ENCODE measurements at regions not wholly inside any gene's neighbourhood (a gene's known extent, or its start where the extent isn't known, plus 50 kb on each side); places are given as distances from the start of the nearest gene placed in this dataset.

DNA sequence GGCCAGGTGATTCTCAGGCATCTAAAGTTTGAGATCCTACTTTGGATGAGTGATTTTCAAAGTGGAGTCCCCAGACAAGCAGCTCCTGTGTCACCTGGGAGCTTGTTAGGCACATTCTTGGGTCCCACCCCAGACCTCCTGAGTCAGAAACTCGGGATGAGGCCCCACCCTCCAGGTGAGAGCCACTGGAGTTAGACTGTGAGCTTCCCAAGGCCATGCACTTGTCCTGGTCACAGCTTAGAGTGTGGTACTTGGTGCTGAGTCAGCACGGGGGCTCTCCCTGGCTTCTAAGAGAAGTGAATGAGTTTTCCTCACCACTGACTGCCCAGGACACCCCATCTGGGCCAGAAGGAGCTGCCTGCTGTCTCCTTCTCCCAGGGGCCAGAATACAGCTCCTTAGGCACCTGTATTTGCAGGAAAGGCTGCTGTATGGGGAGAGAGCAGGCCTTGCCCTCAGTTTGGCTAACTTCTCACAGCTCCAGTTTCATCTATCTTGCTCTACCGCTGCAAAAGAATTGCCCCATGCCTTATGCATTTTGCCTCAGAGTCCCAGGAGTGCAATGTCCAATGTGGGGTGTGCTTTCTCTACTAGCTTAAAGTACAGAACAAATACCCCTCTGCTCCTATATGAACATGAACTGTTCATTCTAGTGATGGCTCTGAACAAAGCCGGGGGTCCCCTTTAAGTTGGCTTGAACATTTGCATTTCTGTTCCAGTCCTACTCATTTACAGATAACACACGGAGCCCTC, 98.1 kb downstream of the PSMG1 start:
- TF ChIP-seq, protein P1, sequence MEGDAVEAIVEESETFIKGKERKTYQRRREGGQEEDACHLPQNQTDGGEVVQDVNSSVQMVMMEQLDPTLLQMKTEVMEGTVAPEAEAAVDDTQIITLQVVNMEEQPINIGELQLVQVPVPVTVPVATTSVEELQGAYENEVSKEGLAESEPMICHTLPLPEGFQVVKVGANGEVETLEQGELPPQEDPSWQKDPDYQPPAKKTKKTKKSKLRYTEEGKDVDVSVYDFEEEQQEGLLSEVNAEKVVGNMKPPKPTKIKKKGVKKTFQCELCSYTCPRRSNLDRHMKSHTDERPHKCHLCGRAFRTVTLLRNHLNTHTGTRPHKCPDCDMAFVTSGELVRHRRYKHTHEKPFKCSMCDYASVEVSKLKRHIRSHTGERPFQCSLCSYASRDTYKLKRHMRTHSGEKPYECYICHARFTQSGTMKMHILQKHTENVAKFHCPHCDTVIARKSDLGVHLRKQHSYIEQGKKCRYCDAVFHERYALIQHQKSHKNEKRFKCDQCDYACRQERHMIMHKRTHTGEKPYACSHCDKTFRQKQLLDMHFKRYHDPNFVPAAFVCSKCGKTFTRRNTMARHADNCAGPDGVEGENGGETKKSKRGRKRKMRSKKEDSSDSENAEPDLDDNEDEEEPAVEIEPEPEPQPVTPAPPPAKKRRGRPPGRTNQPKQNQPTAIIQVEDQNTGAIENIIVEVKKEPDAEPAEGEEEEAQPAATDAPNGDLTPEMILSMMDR (IDR thresholded peaks at IDR 0.05; ENCODE audit: poor library complexity): no peak
- no peak for TF ChIP-seq EZH2 (IDR thresholded peaks at IDR 0.05; ENCODE audit: borderline replicate concordance)
